HUDEP-2 (cell line): ENCODE measurements at regions not wholly inside any gene's neighbourhood (a gene's known extent, or its start where the extent isn't known, plus 50 kb on each side); places are given as distances from the start of the nearest gene placed in this dataset.
"Not testable (repeated sequence)": the region's sequence is repeated elsewhere in the genome, so short reads cannot be mapped to it uniquely, and the experiment has no call there.

Experiments
- DNase-seq, 76 experiments: peaks; one replicate each; lab custom pipeline; 2025; ENCODE audit not compliant: unreplicated experiment in 76 of 76; lab: John Stamatoyannopoulos, UW

DNA sequence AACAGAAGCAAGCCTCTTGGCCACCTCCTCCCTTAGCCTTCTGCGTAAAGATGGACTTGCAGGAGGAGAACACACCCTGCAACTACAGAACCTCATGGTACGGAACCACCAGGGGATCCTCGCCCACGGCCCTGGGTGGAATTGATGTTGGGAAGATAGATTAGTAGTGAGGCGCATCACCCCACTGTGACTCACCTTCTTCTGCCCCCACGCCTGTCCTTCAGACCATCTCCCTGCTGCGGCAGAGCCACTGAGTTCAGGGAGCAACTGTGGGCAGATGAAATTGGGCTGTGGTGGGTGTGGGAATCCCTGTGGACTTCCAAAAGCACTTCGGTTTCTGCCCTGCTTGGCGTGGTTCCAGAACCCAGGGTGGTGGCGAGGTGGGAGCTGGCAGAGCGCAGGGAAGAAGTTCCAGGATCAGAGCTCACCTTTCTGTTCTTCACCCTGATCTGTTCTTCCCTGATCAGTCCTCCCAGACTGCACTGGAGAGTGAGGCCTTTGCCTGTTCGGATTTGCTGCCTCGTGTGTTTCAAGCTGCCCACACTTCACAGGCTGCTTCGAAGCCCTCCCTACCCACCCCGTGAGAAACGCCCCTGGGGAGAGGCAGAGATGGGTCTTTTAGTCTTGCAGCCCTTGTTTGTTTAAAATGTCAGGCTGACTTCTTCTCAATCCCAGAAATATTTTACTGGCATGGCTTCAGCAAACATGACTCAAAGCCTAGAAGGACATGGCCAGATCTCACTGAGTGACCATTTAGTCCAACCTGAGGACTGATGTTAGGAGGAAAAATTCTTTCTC, 92.8 kb upstream of the MLN start:
- no peak for DNase-seq

DNA sequence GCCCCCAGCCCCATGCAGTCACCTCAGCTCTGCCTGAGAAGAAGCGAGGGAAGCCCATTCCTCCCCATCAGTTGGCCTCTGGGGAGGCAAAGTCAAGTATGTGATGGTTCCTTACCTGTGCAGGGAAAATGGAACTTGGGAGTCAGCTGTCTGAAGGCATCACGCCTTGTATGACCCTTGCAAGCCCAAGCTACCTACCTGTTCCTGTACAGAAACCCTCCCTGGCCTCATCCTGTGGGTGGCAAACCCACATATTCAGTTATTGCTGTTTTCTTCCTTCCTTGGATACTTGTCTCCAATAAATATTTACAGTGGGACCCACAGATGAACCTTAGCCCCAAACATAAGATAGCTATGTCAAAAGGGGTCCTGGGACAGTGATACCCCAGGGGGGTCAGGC, 92.2 kb upstream of the MLN start:
- no peak for DNase-seq

DNA sequence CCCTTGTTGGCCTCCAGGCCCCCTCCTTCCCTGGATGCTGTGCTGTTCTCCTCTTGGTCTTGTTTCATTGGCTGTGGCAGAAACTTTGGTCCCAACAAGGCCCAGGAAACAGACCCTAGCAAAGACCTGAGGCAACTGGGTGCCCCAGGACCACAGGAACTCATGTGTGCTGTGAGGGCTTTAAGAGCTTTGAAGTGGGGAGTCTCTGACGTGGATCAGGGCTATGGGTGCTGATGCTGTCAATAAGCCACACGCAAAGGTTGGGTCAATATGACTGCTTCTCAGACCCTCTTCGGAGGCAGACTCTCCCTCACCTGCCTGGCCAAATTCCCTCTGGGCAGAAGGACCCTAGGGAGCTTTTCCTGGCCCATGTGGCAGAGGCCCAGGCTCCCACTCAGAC, 91.5 kb upstream of the MLN start:
- no peak for DNase-seq

DNA sequence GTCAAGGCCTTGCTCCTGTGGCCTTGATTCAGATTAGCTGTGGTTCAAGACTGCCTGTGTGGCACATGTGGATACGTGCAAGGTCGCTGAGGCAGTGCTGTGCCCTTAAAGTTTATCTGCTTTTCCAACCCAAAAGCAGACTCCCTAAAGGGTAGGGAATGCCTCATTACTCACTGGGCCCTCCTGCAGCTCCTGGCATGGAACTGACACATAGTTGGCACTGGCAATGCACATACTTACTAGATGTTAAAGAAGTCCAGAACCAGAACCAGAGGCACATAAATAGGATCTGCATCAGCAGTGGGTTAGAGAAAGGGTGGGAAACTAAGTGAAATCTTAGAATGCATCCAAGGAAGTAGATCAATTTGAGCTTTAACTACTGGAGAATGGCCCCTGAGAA, 90.6 kb upstream of the MLN start:
- DNase-seq = no peak

DNA sequence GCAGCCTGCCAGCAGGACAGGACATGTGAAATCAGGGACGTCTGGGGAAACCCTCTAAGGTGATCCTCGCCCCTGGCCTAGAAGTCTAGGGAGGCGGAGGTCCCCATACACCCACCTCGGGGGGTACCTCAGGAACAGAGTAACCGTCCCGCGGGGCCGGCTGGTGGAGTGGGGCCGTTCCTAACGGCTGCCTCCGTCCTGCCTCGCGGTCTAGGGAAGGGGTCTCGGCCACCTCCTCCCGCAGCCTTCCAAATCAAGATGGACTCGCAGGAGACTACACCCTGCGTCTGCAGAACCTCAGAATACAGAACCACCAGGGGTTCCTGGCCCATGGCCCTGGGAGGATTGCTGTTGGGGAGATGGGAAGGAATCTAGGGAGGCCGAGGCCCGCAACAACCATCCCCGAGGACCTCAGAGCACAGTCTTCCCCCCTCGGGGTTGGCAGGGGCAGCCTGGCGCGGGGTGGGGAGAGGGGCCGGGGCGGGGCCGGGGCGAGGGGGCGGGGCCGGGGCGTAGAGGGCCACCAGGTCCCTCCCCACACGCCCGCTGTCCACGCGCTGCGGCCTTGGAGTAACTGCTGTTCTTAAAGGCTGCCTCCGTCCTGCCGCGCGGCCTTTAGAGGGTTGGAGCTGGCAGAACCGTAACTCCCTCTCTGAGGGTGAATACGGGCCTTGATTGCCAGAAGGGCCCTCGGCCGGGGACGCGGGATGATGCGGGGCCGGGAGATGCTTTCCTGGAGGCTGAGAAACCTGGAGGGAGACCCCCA, 89.0 kb upstream of the MLN start:
- DNase-seq = no peak

DNA sequence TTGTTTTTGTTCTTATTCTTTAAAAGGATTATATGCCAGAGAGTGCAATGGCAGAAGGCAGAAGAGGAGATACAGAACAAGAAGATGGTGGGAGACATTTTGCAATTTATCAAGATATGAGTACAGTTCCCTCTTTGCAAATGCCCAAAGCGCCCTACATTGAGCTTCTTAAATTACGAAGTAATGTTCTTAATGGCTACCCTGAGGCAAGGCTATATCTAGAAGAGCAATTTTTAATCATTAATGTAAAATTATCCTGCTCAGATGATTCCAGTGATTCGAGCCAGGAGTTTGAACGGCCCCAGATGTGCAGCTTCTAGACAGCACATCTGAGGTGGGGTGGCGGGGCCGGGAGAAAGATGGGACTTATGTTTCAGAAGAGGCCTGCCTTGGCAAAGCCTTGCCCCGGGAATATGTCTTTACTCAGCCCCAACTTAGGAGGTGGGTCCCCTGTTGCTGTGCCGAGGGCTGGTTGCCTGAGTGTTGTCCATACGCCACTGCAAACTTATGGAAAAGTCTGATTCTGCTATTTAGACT, 84.9 kb upstream of the MLN start:
- DNase-seq = no peak

DNA sequence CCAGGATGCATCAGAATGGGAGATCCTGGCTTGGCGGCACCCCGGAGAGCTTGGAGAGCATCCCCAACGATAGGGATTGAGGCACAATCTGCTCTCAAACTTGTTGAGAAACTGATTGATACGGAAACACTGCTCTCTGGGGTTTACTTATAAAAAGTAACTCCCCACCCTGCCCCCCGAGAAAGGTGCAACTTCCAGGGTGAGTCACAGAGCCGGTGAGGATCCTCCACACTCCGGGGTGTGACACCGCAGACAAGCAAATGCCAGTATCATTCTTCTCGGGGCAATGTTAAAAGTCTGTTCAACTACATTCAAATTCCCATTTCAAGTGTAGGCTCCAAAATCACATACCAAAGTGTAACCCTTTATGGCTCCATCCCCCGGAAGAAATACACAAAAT, 84.4 kb upstream of the MLN start:
- no peak for DNase-seq

DNA sequence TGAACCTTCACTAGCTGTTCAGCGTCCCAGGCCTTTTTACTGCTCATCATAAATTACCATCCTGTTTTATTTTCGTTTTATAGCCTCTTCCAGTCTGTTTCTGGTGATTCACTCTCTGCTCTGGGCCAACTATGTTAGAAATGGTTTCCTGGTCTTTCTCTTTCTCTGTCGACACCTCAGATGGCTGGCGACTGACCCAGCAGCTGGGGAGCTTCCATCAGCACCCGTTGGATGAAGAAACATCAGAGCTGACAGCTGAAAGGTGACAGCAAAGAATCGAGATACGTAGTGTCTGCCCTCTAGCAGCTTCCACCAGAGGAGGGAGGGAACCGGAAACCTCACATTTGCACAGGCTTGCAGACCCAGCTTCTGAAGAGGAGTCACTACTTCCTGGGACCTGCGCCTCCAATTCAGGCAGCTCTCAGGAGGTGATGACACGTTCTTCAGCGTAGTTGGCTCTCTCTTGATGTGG, 82.9 kb upstream of the MLN start:
- DNase-seq = no peak

DNA sequence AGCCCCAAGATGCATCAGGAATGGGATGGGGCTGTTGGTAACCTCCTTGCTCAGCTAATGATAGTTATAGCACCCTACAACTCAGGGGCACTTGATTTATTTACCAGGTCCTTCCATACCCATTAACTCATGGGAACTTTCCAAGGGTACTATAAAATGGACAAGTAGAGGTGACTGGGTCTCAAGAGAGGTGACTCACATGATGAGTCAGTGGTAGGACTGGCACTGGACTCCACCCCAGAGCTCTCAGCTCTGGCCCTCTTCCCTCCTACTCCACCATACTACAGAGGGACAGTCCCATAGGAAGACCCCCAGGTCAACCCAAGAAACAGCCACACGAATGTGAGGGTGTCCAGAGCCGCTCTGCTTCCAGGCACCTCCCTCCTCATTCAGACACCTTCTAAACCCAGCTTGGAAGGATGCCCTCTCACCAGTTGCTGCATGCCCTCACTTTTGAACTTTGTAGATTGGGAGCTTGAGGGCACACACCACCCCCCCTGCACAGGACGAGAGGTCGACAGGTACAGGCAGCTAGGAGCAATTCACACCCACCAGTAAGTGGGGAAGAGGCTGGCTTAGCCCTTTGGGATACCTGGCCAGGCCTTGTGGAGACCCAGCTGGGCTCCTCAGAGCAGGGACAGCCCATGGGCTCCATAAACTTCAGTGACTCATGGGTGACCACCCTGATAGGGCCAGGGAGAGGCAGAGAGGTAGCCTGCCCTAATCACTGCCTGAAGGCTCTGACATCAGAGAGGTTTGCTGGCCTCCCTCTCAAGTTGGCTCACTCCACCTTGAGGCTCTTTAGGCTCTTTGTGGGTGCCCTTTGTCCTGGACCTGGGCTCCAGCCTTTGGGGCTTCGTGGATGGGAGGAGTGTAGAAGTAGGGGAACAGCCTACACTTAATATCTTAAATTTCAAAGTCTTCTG, 81.6 kb upstream of the MLN start:
- DNase-seq = peak in 2 of 76 experiments; percentile 11 to 21

DNA sequence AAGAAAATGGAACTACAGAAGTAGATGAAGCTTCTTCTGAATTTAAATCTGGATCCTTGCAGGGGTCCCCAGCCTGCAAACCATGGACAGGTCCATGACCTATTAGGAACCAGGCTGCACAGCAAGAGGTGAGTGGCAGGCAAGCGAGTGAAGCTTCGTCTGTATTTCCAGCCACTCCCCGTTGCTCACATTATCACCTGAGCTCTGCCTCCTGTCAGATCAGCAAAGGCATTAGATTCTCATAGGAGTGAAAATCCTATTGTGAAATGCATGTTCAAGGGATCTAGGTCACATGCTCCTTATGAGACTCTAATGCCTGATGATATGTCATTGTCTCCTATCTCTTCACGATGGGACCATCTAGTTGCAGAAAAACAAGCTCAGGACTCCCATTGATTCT, 79.8 kb upstream of the MLN start:
- DNase-seq = not testable (repeated sequence)

DNA sequence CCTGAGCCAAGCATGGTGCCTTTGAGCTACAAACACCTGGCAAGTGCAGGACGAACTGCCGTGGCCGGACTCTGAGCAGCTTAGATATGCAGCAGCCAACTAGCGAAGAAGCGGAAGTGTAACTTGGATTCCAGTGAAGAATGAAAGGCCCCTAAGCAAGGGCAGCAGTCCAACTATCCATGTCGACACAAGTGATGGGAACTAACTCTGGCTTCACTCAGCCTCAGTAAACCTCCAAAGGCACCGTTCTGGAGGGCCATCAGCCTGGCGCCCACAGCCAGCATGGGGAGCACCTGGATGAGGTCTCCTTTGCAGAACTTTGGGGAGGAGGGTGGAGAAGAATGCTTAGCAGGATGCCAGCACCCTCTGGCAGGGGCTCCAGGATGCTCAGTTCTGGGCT, 78.4 kb upstream of the MLN start:
- no peak for DNase-seq

DNA sequence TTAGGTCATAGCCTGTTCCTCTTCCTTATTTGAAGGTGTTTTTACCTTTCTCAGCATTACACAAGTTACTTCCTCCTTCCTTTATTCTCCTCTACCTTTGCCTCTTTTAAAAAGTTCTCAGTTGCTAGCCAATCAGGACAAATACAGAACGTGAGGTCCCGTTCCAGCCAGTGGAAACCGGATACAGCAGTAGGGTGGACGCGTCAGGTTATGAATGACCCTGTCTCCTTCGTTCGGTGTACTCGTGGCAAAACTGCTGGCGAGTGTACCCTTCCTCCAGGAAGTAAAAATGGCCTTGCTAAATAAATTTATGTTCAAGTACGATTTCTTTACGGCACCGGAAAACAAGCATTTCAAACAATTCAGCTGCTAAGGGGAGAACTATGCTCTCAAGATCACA, 77.0 kb upstream of the MLN start:
- no peak for DNase-seq

DNA sequence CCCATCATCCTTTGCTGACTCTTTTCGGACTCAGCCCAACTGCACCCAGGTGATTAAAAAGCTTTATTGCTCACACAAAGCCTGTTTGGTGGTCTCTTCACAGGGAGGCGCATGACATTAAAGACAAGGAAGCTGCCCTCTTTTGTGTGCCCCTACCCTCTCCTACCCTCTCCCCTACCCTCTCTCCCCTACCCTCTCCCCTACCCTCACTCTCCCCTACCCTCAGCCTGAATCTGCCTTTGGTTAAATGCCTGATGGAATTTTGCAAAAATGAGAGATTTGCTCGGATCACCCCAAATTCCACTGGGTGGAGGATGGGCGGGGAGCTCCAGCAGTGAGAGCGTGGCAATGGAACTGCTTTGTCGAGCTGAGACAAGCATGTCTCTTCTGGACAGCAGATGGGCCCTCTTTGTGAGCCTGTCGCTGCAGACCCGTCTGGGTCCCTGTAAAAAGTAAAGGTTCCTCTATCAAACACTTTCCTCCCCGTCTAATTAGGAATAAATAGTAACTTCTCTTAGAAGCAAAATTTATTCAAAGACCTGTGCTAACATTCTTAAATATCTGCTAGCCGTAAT, 76.4 kb upstream of the MLN start:
- no peak for DNase-seq

DNA sequence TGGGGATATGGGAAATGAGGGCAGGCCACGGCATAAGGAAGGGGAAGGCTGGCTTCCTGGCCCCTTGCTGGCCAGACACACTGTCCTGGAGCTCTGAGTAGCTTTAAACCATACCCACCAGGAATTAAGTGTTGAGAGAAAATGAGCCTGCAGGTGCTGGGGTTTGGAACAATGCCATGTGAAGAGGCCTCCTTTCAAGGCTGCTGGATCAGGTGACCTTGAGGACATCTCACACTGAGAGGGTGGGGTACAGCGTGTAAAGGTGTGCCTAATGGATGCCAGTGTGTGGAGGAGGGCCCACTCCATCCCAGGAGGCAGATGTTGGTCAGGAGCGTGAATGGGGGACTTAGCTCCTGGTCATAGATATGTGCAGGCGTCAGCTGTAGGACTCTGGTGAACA, 74.8 kb upstream of the MLN start:
- no peak for DNase-seq

DNA sequence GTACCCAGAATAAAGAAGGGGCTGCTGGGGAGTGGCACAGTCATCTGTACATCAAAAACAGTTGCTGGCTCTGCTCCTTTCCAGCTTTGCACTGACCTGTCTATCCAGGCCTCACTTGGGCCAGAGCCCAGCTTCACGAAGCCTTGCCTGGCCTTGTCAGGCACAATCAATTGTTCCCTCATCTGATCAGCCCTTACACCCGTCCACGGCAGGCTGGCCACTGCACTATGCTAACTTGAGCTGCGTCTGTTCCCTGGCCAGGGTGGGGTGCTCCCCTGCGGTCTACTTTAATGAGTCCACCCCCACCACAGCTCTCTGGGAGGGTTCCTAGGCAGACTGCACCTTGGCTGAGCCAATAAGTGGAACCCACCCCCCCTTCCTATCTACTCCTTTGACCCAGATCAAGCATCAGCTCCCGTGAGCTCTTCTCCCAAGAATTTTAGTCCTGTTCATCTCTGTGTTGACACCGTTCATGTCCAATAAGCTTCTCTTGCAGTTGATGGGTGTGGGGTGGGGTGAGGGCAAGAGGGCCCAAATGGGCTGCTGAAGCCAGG, 74.3 kb upstream of the MLN start:
- DNase-seq = no peak

DNA sequence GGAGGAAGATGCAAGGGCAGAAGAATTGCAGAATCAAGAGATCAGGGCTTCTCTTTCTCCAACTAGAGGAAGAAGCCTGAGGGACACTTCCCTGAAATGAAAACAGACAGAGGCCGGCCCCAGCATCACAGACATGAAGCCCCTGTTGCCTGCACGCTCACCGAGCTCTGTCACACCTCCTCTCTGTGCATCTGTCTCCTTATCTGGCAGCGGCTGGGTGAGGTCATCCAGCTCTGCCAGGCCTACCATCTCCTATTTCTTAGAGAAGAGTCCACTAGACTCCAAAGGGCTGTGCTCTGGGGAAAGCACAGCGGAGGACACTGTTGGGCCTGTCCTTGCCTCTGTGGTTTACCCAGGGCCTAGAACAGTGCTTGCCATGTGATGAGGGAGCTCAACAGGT, 71.9 kb upstream of the MLN start:
- peak in 15 of 76 experiments; percentile 10 to 46 (median 18) for DNase-seq

DNA sequence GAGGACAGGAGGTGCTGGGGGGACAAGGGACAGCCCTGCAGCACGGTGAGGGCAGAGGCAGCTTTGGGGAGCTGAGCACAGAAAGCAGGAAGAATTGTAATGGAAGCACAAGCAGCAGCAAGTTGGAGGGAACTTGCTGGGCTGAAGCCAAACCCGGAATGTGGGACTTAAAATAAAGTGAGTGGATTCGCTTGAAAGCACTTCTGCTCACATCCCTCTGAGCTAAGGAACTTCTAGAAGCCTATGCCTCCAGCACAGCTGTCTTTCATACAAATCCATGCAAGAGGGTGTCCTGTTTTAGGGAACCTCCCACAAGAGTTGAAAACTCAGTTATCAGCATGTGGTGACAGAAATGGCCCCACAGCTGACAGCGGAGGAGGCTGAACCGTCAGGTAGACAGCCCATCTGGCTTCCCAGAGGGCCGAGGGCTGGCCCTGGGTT, 71.4 kb upstream of the MLN start:
- DNase-seq = no peak

DNA sequence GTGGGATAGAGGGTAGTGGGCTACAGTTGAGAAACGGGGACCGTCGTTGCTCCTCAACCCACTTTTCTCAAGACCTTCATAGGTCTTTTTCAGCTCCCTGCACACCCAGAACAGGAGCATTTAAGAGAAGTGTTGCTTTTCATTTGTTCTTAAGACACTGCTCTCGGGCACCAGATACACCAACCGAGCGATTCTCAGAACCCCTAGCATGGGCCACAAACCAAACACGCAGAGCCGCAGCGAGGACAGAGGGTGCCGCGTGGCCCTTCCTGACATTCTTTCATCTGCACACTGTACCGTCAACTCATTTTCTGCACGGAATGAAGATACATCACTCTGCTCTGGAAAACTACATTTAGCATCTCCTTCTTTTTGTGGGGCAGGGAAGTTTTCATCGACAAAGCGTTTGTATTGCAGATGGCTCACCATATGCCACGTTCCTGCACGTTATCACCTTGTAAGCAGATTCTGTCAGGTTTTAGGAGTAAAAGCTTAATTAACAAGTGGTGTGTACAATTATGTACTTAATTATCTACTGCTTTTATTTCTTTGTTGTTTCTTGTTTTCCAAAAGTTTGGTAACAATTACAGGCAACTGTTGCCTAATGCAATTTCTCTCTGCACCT, 70.4 kb upstream of the MLN start:
- DNase-seq = no peak

DNA sequence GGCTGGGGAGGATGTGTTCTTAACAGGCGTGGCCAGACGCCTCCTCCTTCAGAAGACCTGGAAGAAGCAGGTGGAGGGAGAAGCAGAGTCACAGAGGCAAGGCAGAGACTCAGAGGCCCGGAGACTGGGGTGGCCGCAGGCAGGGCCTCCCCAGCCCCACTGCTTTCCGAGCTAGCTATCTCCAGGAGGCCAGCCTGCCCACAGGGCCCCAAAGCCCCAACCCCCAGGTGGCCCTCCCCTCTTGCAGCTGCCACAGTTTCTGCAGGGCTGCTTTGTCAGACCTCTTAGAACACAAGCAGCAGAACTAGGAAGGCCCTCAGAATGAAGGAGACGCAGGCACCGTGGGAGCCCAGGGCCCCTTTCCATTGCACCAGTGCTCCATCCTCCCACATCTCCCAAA, 69.0 kb upstream of the MLN start:
- no peak for DNase-seq
